ENCODE measurements at regions not wholly inside any gene's neighbourhood (a gene's known extent, or its start where the extent isn't known, plus 50 kb on each side); places are given as distances from the start of the nearest gene placed in this dataset.

DNA sequence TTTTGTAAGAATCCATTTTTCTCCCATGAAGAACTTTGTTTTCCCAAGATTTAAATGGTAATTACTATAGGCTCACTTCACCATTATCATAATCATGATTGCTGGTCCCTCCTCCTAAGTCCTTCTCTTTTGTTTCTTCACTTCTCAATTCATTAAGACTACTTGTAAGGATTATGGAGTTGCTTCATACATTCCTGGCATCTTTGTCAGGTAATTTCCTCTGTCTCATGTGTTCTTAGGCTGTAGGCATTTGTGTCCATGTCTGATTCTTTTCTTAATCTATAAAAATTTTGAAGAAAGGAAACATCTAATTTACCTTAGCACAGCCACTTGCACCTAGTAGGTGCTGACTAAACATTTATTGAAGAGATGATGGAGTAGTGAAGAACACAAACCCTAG is 79.9 kb upstream of the SATB1 start:
- TF ChIP-seq CTCF (IDR thresholded peaks at IDR 0.05) (no peak), POLR2A (IDR thresholded peaks at IDR 0.05) (no peak), POLR2AphosphoS5 (IDR thresholded peaks at IDR 0.05) (no peak)

Measured in sigmoid colon (tissue), 4 donors.